ENCODE measurements at regions not wholly inside any gene's neighbourhood (a gene's known extent, or its start where the extent isn't known, plus 50 kb on each side); places are given as distances from the start of the nearest gene placed in this dataset.

GRCh38 chr1:234681065-234681464, 71.1 kb upstream of the IRF2BP2 start:
- DNase-seq = no peak

- DNase-seq = no peak
Observed at GRCh38 chr1:234680331-234680904, 70.4 kb upstream of the IRF2BP2 start.

- DNase-seq = no peak
Observed at GRCh38 chr1:234676103-234676594, 66.2 kb upstream of the IRF2BP2 start.

- no peak for DNase-seq
Observed at GRCh38 chr1:234675572-234675971, 65.6 kb upstream of the IRF2BP2 start.

GRCh38 chr1:234675006-234675405, 65.0 kb upstream of the IRF2BP2 start:
- DNase-seq = no peak

GRCh38 chr1:234674218-234674815, 64.3 kb upstream of the IRF2BP2 start:
- DNase-seq = no peak

GRCh38 chr1:234672349-234673135, 62.6 kb upstream of the IRF2BP2 start:
- DNase-seq = no peak

GRCh38 chr1:234670967-234671626, 61.1 kb upstream of the IRF2BP2 start:
- DNase-seq = no peak

GRCh38 chr1:234669499-234669898, 59.5 kb upstream of the IRF2BP2 start:
- DNase-seq = no peak

GRCh38 chr1:234668577-234668955, 58.6 kb upstream of the IRF2BP2 start:
- DNase-seq = no peak

- no peak for DNase-seq
Observed at GRCh38 chr1:234667600-234668576, 57.9 kb upstream of the IRF2BP2 start.

- no peak for DNase-seq
Observed at GRCh38 chr1:234666761-234667160, 56.8 kb upstream of the IRF2BP2 start.

- DNase-seq = no peak
Observed at GRCh38 chr1:234665975-234666605, 56.1 kb upstream of the IRF2BP2 start.

- no peak for DNase-seq
Observed at GRCh38 chr1:234662148-234662547, 52.2 kb upstream of the IRF2BP2 start.

GRCh38 chr1:234661317-234661928, 51.4 kb upstream of the IRF2BP2 start:
- DNase-seq = no peak

GRCh38 chr1:234660536-234661316, 50.7 kb upstream of the IRF2BP2 start:
- DNase-seq = no peak

Data from NCI-H1436 treated with DMSO at 0.1 percent for 48 hours (cell line).